GM19467 (cell line): ENCODE measurements at regions not wholly inside any gene's neighbourhood (a gene's known extent, or its start where the extent isn't known, plus 50 kb on each side); places are given as distances from the start of the nearest gene placed in this dataset.

Experiments
- ATAC-seq: cut with Tn5 transposase; IDR thresholded peaks from one replicate; pipeline ENCODE4 v1.9.1; 2021; ENCODE audit warnings: mild to moderate bottlenecking, moderate library complexity; ENCODE audit not compliant: unreplicated experiment

DNA sequence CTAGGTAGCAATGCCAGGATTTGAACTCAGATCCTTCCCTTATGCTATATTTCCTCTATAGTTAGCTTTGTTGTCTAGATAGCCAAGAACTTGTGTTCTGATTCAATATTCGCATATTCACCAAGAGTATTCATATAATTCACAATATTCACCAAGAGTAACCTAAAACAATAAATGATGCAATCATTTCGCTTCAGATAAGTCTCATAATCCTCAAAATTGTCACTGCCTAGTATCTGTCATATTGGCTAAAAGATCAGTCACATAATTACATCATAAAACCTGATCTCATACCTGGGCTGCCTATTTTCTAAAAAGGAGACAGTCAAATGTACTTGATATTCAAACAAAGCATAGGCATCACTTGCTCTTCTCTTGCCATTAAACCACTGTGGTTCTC is 199.7 kb upstream of the CPEB2 start:
- no peak for ATAC-seq

DNA sequence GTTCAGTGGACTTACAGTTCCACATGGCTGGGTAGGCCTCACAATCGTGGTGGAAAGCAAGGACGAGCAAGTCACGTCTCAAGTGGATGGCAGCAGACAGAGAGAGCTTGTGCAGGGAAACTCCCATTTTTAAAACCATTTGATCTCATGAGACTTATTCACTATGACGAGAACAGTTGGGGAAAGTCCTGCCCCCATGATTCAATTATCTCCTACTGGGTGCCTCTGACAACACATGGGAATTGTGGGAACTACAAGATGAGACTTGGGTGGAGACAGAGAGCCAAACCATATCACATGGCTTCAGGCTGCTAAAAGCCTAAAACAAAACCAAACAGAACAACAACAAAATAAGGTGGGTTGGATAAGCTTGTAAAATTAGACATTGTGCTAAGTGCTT is 194.4 kb upstream of the CPEB2 start:
- no peak for ATAC-seq

DNA sequence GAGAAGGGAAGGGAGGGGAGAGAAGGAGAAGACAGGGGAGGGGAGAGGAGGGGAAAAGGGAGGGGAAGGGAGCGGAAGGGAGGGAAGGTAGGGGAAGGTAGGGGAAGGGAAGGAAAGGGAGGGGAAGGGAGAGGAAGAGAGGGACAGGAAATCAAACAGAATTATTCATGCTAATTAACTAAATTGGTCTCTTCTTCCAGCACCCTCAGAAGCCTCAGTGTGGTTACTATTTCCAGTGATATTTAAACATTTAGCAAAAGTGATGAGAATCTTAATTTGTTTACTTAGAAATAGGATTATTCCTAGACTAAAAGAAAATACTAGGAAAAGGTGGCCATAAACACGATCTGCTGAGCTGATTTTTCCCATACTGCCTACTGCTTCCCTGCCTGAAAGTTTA is 193.1 kb upstream of the CPEB2 start:
- ATAC-seq = no peak

GRCh38 chr4:14810121-14810520 is 192.2 kb upstream of the CPEB2 start:
- ATAC-seq = no peak

- no peak for ATAC-seq
Observed at GRCh38 chr4:14810568-14810967, 191.7 kb upstream of the CPEB2 start.

- ATAC-seq = no peak
Observed at GRCh38 chr4:14812101-14812500, 190.2 kb upstream of the CPEB2 start.

DNA sequence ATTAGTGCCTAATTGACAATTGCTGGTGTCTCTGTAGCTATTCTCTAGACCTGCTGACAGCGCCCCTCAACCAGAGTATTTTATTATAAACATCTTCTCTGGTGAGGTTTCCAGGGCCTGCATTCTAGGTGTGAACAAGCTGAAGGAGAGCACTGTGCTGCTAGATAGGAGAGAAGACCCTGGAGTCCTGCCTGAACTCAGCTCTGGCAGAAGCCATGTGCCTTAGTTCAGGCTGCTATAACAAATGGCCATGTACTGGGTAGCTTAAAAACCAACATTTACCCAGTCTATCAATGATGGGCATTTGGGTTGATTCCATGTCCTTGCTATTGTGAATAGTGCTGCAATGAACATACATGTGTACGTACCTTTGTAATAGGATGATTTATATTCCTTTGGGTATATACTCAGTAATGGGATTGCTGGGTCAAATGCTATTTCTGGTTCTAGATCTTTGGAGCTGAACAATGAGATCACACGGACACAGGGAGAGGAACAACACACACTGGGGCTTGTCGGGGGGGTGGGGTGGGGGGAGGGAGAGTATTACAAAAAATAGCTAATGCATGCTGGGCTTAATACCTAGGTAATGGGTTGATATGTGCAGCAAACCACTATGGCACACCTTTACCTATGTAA is 185.5 kb upstream of the CPEB2 start:
- no peak for ATAC-seq

DNA sequence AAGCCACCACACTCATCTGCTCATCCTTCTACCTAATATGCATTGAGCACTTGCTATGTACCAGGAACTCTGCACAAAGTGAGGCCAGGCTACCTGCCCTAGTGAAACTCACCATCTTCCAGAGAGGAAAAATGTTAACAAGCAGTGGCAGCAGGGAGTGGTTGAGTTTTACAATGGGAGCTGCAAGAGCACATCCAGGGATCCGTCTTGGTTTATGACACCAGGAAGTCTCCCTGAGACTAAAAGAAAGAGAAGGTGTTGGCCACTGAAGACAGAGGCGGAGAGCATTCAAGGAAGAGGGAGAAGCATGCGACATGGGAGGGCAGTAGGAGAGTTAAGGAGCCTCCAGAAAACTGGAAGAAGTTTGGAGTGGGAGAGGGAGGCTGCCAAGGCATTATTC is 178.1 kb upstream of the CPEB2 start:
- no peak for ATAC-seq

GRCh38 chr4:14827111-14827510 is 175.2 kb upstream of the CPEB2 start:
- ATAC-seq = no peak

- ATAC-seq = no peak
Observed at GRCh38 chr4:14829795-14830194, 172.5 kb upstream of the CPEB2 start.

- ATAC-seq = no peak
Observed at GRCh38 chr4:14831416-14831815, 170.9 kb upstream of the CPEB2 start.

DNA sequence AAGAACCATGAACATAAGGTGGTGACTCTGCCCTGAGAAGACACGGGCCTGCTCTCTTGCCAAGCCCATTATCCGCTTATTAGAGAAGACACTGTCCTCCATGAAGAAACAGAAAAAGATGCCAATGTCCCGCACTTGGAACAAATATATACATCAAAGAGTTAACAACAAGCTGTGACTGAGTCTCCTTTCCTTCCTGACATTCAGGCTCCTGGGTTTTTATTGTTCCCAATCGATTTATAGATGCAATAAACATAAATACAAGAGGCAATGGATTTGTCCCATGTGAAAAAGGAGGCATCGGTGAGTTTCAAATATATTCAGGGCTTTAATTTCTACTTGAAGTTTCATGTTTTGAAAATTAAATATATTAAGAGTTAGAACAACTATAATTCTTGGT is 169.2 kb upstream of the CPEB2 start:
- no peak for ATAC-seq

GRCh38 chr4:14834382-14834781 is 167.9 kb upstream of the CPEB2 start:
- no peak for ATAC-seq

GRCh38 chr4:14835288-14835687 is 167.0 kb upstream of the CPEB2 start:
- no peak for ATAC-seq

DNA sequence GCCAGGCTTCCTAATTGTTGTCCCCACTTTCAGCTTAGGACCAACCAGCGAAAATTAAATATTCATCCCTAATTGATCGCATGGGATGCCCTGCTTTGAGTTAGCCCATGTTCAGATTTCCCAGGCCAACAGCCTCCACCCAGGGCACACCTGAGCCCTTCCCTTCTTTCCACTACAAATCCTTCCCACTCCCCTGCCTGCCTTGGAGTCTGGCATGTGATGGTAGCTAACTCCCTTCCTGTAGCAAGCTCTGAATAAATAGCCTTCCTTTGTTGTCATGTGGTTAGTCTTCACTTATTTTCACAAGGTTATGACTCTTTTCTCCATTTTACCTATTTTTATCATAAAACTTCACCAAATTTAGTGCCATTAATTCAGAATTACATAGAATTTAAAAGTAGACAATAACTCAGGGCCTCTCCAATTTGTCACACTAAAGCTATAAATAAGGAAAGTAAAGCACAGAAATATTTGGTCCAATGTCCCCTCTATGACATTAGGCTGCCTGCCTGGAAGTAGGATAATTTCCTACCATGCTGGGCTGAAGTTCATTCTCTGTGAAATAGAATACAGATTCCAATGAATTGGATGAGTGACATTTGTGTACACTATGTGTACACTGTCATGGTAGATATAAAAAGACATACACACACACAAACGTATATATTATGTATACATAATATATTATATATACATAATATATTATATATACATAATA is 166.4 kb upstream of the CPEB2 start:
- no peak for ATAC-seq

DNA sequence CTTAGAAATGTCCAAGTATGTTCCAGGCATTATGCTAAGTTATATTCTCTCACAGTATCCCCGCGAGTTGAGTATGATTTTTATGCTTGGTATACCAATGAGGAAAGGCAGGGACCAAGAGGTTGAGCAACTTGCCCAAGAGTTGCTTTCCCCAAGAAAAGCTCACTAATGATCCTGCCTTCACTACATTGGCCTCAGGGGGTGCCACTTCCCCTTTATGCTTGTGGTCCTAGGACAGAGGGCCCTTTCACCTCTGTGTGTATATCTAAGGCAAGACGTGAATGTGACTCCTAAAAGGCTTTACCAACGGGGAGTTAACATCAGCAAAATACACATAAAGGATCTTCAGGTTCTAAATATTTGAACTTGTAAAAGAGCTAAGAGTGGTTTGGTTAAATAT is 164.4 kb upstream of the CPEB2 start:
- no peak for ATAC-seq

GRCh38 chr4:14841801-14842768 is 160.2 kb upstream of the CPEB2 start:
- ATAC-seq = no peak

DNA sequence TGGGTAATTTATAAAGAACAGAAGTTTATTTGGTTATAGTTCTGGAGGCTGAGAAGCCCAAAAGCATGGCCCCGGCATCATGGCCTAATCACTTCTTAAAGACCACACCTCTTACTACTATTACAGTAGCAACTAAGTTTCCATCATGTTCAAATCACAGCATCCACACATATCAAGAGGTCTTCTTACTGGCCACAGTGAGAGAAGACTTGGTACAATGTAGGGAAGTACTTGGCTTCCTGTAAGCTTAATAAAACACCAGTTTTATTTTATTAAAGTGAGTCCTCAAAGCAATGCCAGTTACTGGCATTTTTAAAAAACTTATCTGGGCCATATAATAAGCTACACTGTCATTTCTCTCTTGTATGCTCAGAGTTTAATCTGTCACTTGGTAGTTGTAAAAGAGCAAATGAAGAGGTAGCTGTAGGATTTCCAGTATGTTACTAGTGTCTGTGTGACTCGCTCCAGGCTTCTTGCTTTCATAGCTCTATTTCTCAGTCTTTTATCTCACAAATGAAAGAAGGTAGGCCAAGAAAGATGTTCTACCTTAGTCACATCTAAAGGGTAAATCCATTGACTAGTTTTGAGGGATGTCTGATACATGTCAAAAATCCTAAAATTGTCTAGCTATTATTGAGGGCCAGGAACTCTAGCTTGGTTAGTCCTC is 159.2 kb upstream of the CPEB2 start:
- no peak for ATAC-seq

- no peak for ATAC-seq
Observed at GRCh38 chr4:14844061-14844460, 158.2 kb upstream of the CPEB2 start.

DNA sequence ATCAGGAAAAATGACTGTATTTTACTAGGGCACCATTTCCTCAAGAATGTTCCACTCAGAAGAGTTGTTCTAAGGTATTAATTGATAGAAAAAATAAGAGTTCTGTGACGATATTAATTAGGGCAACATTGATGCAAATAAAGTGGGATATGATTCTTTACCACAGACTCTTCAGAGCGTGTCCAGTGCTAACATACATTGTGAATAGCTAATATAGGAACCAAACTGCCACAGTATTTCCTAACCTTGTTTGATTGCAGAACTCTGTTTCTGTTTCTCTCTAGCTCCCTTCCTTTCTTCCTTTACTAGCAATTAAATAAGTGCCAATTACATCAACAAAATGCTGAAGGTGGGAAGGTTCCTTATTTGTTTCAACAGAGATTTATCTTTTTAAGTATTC is 154.1 kb upstream of the CPEB2 start:
- ATAC-seq = no peak

GRCh38 chr4:14850455-14851097 is 151.7 kb upstream of the CPEB2 start:
- no peak for ATAC-seq
